GM21825 (cell line): ENCODE measurements at regions not wholly inside any gene's neighbourhood (a gene's known extent, or its start where the extent isn't known, plus 50 kb on each side); places are given as distances from the start of the nearest gene placed in this dataset.
"Not testable (repeated sequence)": the region's sequence is repeated elsewhere in the genome, so short reads cannot be mapped to it uniquely, and the experiment has no call there.

Experiments
- ATAC-seq: cut with Tn5 transposase; IDR thresholded peaks from one replicate; pipeline ENCODE4 v1.9.1; 2021; ENCODE audit warnings: mild to moderate bottlenecking, moderate library complexity; ENCODE audit not compliant: unreplicated experiment

DNA sequence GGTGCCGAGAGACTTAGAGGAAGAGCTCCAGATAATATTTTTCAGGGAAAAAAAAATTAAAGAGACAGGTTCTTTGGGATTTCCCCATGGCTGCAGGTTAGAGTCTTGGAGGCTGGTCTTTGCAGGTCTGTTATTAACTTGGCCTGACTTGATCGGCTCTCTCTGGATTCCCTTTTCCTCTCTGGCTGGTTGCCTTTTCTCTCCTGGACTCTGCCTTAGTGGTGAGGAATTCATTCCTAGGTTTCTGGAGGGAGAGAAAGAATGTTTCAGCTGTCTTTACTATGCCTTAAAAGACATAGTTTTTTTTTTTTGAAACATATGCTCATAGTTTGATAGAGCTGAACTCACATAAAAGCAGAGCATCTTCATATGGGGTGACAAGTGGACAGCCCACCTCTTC is 336.3 kb downstream of the BMP4 start:
- ATAC-seq = no peak

DNA sequence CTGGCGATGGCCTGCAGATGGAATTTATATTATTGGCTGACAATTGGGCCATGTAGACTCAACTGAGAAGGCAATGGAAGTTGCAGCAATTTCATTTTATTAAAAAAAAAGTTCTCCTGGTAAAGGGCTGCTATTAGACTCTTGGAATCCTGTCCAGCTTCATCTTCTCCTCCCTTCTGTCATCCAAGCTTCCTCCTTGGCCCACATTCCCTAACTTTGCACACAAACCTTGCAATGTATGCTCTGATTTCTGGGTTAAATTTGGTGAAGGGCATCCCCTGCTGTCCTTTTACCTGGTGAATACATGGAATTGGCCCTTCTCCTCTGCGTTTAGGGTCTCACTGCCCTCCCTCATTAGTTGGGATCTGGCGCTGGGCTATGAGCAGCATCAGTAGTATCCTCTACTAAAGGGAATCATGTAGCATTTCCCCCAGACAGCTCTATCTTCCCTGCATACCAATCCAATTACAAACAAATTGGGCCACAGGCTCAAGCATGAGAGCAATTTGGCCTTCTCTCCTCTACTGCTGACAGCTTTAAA is 336.9 kb downstream of the BMP4 start:
- ATAC-seq = no peak

DNA sequence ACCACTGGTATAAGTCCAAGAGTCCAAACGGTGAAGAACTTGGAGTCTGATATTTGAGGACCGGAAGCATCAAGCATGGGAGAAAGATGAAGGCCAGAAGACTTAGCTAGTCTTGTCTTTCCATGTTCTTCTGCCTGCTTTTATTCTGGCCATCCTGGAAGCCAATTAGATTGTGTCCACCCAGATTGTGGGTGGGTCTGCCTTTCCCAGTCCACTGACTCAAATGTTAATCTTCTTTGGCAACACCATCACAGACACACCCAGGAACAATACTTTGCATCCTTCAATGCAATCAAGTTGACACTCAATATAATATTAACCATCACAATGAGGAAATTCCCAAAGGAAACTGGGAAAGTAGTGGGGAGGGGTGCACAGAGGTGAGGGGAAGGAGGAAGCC is 340.1 kb downstream of the BMP4 start:
- ATAC-seq = not testable (repeated sequence)

DNA sequence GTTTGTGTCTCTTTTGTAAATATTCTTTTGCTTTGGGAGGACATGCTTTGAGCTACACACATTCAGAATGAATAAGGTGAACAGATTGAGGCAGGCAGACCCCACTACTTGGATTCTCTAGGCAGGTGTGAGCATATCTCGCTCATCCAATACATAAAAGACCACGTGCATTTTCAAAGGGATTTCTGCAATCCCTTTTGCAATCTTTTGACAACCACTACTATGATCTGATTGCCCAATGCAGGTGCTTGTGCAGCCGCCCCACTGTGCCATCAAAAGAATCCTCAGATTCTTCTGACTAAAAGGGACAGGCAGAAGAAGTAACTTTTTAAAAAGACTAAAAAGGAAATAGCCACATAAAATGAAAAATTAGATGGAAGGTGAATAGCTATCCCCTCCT is 341.4 kb downstream of the BMP4 start:
- ATAC-seq = no peak

DNA sequence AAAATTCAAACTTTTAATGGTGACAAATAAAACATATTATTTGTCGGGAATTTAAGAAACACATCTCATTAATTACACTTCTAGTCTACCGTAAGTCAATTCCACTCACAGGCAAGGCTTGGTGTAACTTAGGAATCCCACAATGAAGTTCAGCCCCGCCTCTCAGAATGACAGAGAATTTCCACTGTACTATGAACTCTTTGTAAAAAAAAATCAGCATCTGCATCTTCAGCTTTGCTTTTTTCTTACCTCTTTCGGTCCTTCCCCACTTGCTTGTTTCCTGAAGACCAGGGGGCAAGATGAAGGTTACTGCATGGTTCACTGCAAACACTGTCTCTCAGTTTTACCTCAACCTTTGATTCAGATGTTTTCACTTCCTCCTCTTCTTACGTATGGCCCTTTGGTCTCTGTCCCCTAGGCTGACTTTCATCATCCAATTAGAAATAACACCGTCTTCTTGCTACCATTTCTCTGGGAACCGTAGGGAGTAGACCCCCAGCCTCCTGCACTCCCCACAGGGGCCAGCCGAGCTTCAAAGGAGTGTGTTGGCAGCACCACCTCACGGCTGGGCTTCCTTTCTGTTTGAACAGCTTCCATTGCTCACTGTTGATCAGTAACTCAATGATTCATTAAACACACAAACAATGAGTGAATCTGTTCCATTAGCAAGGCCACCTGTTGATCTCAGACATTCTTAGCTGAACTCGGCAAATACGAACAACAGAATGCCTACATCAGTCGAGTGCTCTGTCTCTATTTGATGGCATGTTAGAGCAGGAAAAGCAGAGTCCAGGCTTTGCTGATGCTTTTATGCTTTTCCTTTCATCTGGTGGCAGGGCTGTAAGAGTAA is 343.0 kb downstream of the BMP4 start:
- peak; percentile 89 for ATAC-seq

DNA sequence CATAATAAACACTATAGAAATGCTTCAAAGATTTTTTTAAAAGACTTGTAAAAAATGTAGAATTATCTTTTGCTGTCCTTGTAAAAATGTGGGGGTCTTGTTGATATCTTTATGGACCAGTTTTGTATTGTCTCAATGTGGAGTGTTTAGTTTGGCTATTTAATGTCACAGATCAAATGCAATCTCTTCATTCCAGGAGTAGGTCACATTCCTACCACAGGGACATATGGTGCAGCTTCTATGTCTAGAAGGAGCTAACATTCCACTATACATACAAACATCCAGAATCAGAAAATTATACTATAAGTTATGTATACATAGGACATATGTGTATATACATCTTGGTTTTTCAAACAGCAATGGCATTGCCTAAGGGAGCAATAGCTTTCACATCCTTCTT is 345.7 kb downstream of the BMP4 start:
- no peak for ATAC-seq

DNA sequence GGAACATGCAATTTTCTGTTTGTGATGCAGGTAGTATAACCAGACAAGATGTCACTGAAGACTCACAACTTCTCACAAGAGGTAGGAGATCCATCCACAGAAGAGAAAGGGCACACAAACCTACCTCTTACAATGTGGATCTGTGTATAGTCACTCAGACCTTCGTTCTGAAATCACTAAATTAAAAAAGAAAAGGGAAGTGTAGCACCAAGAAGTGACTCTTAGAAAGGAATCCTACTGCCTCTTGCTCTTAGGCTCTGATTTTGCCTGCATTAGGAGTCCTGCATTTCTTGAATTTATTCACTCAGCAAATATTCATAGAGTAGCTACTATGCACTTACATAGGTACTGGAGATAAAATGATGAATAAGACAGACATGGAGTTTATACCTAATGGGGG is 347.6 kb downstream of the BMP4 start:
- no peak for ATAC-seq

DNA sequence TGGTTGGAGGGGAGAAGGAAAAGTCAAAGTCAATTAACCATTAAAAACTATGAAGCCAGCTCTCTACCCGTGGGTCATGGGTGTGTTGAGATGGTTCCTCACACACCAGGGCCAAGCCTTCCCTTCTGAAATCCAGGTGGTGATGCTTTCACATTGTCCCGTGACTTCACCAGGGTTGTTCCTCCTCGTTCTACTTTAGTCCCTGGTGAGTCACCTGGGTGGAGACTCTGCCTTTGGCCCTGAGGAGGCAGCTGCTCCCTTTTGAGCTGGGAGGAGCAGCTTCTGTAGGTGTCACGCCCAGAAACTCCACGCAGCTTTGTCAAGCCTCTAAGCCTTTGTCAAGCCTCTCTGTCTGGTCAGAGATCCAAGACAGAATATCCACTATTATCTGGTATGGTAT is 348.3 kb downstream of the BMP4 start:
- peak; percentile 37 for ATAC-seq

DNA sequence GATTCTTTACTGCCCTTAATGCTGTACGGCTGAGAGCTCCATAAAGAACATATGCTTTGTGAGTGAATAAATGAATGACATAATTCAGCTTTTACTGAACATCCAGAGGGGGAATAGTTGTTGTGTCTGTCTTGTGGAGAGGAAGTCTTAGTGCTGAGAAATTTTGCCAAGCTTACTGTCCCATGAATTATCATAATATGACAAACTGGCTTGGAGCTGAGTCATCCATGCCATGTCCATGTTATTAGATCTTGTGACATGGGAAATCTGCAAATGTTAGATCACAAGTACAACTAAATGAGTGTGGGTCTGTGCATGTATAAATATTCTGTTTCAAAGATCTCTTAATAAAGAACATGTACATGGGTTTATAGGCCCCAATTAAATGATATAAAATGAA is 350.4 kb downstream of the BMP4 start:
- ATAC-seq = no peak

DNA sequence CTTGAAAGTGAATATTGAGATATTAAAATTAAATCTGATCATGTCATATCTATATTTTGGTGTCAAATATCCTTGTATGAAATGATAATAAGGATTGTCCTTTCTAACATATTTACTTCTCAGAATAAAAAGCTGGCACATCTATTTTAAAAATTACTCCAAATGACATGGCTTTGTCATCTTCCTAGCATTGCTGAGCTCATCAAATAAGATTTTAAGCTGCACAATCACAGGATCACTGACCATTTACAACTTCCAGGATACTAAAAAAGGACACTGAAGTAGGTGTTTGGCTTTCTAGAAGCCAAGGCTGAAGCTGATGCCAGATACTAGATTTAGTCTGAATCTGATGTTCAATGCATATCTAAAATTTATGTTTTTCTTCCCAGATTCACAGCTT is 351.1 kb downstream of the BMP4 start:
- no peak for ATAC-seq

DNA sequence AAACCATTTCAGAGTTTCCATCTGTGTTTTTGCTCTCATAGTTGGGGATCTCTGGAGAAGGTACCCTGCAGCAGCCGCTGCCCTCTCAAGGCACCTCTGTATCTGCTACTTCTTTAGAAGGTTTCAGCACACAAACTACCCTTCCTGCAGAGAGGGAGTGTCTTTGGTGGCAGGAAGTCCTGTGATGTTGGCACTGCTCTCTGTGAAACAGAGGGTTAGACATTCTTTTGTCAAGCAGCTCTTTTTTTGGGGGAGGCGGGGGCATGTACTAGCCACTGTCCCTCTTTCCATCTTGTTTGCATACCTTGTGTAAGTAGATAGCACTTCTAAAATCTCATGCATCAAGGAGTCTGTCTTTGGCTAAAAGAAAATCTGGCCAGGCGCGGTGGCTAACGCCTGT is 352.6 kb downstream of the BMP4 start:
- no peak for ATAC-seq

DNA sequence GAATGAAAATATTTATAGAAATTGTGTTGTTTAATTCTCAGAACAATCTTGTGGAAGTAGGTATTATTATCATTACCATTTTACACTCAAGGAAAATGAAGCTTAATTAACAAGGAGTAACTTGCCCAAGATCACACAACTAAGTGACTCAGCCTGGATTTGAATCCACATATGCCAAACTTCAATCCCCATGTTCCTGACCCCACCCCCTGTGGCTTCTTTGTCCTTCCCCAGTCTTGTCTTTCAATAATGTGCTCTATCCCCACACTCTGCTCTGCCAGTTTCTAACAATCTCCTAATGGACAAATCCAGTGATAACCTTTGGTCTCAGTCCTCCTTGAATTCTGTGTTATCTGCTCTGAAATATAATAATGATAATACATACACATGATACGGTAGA is 355.2 kb downstream of the BMP4 start:
- no peak for ATAC-seq

DNA sequence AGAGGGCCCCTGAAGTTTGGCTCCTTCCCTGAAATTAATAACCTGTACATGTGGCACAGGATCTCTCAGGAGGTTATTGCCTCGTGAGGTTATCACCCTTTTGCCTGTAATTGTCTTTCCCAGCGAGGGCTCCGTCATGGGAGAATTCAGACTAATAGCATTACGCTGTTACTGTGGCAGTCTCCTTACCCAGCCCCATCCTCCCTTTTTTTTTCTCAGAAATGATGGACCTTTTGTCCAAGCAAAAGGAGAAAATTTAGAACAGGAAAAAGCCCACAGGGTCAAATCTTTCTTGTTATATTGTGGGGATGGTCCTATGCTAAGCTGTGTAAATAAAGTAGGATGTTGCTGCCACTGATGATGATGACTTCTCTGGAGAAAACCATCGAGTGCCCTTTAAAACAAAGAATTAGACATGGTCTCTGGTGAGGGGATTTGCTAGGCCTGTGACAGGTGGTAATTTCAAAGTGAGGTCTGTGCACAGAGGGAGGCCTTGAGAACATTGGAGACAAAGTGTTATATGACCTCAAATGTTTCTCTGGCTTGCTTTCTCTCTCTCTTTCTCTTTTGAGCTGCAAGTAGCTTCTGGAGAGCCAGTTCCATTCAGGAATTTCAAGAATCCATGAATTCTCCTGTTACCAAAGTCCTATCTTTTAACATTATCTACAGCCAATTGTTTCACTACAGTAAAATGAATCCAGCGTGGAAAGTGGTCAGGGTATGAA is 357.2 kb downstream of the BMP4 start:
- ATAC-seq = no peak

DNA sequence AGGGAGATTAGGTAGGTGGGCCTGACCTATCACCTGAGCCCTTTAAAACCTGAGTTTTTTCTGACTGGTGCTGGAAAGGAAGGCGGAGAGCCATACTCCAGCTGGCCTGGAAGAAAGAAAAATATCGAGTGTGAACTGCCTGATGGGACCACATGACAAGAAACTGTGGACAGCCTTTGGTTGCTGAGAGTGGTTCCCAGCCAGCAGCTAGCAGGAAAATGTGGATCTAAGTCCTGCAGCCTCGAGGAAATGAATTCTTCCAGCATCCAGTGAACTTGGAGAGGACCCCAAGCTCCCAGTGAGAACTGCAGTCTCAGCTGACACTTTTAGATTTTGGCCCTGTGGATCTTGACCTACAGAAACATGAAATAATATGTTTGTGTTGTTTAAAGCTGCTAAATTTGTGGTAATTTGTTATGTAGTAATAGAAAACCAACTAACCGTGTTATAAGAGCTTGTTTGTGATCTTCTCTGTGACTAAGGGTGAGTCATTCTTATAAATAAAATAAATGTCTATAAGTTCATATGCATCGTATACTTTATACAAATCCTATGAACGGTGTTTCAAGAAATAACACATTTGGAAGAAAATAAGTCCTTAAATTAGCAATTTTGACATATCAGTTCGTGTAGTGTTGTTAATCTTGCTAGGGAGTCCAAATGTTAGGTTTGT is 359.6 kb downstream of the BMP4 start:
- ATAC-seq = no peak

DNA sequence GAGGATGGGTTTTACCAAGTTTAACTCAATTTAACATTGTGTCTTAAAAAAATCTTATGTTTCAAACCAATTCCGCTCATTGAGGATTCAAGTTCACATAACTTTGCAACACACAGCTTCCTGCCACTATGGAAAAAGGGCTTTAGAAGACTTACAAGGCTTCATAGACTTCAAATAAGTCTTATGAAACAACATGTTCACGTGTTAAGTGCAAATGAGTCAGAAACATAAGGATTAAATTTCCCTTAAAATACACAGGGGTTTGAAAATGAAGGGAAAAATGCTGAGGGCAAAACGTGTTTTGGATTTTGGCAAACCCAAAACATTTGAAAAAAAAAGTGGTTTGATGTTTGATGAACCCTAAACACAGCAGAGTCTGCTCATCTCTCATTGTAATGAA is 364.8 kb downstream of the BMP4 start:
- ATAC-seq = no peak

DNA sequence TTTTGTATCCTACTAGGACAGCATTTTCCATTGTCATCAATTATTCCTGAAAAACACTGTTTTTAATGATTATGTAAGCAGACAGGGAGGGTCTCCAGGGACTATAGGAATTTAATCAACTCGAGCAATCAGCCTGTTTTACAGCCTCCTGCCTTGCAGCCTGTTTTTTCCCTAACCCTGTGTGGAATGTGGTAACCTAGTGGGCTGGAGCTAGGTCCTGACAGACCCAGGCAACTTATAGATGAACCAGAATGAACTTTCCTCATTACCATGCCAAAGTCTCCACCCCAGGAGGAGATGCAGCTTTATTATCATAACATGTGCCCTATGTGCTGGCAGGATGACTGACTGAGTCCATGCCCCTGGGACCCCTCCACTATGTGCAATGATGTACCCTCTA is 375.1 kb downstream of the BMP4 start:
- ATAC-seq = no peak

DNA sequence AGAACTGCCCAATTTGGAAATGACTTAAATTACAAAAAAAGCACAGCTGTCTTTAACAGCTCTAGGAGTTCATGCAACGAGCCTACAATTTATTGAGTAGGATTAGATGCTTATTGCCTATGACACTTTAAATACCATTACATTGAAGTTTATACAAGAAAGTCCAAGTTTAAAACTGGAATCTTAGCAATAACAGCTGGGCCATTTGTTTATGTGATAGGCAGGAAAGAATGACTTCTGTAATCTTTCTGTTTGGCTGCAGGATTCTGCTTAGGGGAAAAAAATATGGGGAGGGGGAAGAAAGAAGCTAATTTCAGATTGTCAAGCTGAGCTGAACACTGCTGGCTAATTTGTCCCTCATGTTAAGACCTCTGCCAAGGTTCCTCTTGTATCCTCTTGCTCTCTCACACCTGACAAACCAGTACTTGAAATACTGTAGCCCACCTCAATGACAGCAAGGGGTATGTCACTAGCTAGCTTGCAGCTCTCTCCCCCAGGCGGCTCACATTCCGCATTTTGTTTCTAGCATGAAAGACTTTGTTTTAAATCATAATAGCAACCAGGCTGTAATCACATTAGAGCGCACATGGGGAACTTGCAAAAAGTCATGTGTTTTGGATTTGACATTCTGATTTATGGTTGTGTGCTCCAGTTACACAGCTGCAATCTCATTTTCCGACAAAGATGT is 384.8 kb downstream of the BMP4 start:
- ATAC-seq = no peak

DNA sequence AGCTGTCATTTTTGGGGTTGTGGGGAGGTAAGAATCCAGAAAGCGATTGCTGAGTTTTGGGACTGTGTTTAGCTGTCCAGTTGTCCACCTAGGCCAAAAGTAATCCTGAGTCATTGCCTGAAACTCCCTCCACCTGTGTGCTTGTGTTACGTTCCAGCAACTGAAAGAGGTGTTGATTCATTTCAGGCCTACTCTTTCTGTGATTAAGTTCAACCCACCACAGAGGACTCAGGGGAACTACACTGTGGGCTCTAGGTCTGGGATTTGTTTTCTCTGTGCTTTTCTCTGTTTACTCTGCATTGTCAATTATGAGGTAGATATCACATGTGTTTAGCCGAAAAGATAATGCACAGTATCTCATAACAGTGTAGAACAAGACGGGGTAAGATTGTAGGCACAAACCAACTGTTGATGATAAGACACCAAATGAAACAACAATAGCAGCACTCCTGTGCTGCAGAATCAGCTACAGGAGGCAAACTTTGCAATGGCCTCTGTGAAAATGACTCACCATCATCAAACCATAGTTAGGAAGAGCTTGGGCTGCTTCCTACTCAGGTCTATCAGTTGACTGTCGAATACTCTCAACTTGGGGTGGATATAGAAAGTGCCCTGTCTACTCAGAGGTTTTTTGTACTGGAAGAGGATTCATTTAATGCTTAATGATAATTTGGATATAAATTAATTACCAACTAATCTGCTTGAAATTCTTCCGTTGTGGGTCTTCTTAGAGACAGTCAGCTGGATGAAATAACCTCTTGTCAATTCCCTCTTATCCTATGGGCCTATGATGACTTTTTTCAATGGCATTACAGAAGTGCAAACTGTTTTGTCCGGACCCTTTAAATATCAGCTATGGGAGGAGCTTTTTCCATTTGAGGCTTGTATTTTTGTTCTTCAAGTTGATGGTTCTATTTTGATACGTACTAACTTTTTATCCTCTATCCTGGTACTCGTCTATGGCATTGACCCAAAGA is 385.9 kb downstream of the BMP4 start:
- peak; percentile 95 for ATAC-seq

DNA sequence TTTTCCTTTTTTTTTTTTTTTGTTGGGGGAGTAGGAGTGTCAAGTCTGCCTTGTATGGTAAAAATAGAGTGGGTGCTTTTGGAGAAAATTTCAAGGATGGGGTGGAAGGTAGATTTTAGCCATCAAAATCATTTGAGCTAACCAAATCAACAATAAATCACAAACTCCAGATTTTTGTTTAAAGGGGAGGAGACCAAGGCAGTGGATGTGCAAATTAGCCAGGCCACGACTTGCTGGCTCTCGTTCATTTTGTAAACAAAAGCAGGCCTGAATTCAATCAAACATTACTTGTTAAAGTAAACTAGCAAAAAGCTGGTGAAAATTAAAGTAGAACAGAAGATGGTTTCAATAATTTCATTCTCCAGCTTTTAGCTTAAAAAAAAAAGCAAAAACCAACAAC is 387.2 kb downstream of the BMP4 start:
- ATAC-seq = no peak

DNA sequence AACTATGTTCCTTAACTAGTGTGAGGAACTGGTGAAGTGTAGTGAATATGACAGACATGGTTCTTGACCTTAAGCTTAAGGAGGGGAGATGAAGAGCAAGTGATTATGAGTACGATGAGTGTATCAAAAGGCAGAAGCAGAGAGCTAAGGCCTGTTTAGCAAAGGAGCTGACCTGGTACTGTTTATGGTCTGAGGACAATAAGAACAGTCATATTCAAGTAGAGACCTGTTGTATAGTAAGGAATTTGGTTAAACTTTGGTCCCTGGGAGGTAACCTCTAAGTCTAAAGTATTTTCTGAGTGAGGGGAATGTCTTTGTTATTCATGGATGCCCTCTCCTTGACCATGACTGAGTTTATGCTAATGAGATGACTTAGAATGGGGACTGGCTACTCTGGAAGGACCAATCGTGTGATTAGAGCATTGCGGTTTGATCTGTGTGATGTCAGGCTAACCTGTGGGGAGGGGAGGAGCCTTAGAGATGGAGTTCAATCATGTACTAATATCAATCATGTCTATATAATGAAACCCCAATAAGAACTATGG is 389.3 kb downstream of the BMP4 start:
- no peak for ATAC-seq
